GM12878 (cell line): ENCODE measurements at regions not wholly inside any gene's neighbourhood (a gene's known extent, or its start where the extent isn't known, plus 50 kb on each side); places are given as distances from the start of the nearest gene placed in this dataset.

Experiments
- ATAC-seq: fragments of 200-7000 bp; cut with Tn5 transposase; 3 replicates; pipeline ENCODE4 v1.9.1; 2020; ENCODE audit warnings: mild to moderate bottlenecking, moderate library complexity
- BruUV-seq: library from RNA; stranded (reverse); fragments of 400-500 nt; replicated peaks from 2 replicates; lab custom pipeline; 2021; lab: Mats Ljungman, UMichigan
- CTCF ChIA-PET: fragments of 300-600 bp; sonication (Branson Sonifier 250); formaldehyde crosslinking; extraction: SDS; loops from one replicate; lab custom pipeline; 2021; ENCODE audit warnings: inconsistent platforms; lab: Yijun Ruan, JAX
- POLR2A ChIA-PET: fragments of 350-600 bp; formaldehyde crosslinking; extraction: SDS; loops from one replicate; lab custom pipeline; 2021; ENCODE audit warnings: inconsistent platforms; lab: Charles Lee
- RAD21 ChIA-PET: fragments of 300-600 bp; sonication (Branson Sonifier 250); formaldehyde crosslinking; loops from one replicate; lab custom pipeline; 2023; ENCODE audit warnings: antibody characterized with exemption; ENCODE audit not compliant: unreplicated experiment; lab: Charles Lee
- SMC1A ChIA-PET: fragments of 300-600 bp; sonication (Branson Sonifier 250); formaldehyde crosslinking; loops from one replicate; lab custom pipeline; 2023; ENCODE audit not compliant: unreplicated experiment, uncharacterized antibody; lab: Charles Lee
- DNase-seq: peaks from one replicate; pipeline ENCODE4 v3.0.0-alpha.2; 2011; ENCODE audit warnings: low read depth, low spot score
- FAIRE-seq: peaks from 3 replicates; lab custom pipeline; 2011; peaks lifted over from hg19 to GRCh38; lab: Jason Lieb, UNC
- H2AFZ ChIP-seq: 2 replicates; pipeline ENCODE4 v1.6.0; 2011; ENCODE audit warnings: low read depth, low read length, control low read depth; ENCODE audit not compliant: control insufficient read depth
- H3K27ac ChIP-seq: 2 replicates; pipeline ENCODE4 v1.5.1; 2011; ENCODE audit warnings: control low read depth; ENCODE audit not compliant: control insufficient read depth, insufficient read depth
- H3K27me3 ChIP-seq, 2 experiments: replicated peaks in 1 of 2; 2 replicates each; pipeline versions ENCODE4 v1.6.0 to v1.6.1; 2011; ENCODE audit warnings: low read length in 1 of 2; ENCODE audit not compliant: control insufficient read depth in 2 of 2, insufficient read depth in 2 of 2
- H3K36me3 ChIP-seq, 2 experiments: 2 replicates each; pipeline ENCODE4 v1.5.1; 2011; ENCODE audit warnings: low read length in 1 of 2; ENCODE audit not compliant: control insufficient read depth in 2 of 2, insufficient read depth in 2 of 2
- H3K4me1 ChIP-seq: 2 replicates; pipeline ENCODE4 v1.6.1; 2011; ENCODE audit warnings: mild to moderate bottlenecking, low read length, moderate library complexity, mixed read lengths; ENCODE audit not compliant: control insufficient read depth, insufficient read depth
- H3K4me2 ChIP-seq: 2 replicates; pipeline ENCODE4 v1.6.0; 2011; ENCODE audit warnings: control low read depth; ENCODE audit not compliant: control insufficient read depth, insufficient read depth
- H3K4me3 ChIP-seq: fragments of 200-600 bp; sonication (generic); 2 replicates; pipeline ENCODE4 v1.5.1; 2016
- H3K79me2 ChIP-seq: 2 replicates; pipeline ENCODE4 v1.6.0; 2011; ENCODE audit warnings: low read length; ENCODE audit not compliant: control insufficient read depth, insufficient read depth
- H3K9ac ChIP-seq: 2 replicates; pipeline ENCODE4 v1.8.0; 2011; ENCODE audit warnings: low read length, control low read depth, mixed read lengths; ENCODE audit not compliant: control insufficient read depth, insufficient read depth
- H3K9me3 ChIP-seq: replicated peaks from 3 replicates; pipeline ENCODE4 v1.5.1; 2011; ENCODE audit warnings: mild to moderate bottlenecking, low read length; ENCODE audit not compliant: control insufficient read depth, insufficient read depth
- H4K20me1 ChIP-seq: 2 replicates; pipeline ENCODE4 v1.6.0; 2011; ENCODE audit not compliant: control insufficient read depth, insufficient read depth
- CBX3 ChIP-seq: fragments of 200-600 bp; sonication (generic); IDR thresholded peaks from 2 replicates; pipeline ENCODE4 v1.6.1; 2016; ENCODE audit warnings: low read depth, borderline replicate concordance
- ELK1 ChIP-seq: IDR thresholded peaks from 2 replicates; pipeline ENCODE4 v1.6.1; 2012; ENCODE audit warnings: low read depth, low read length, improper control_type of control experiment
- NR2F1 ChIP-seq: fragments of 450-650 bp; conservative IDR thresholded peaks from 2 replicates; pipeline ENCODE4 v1.6.1; 2017; ENCODE audit warnings: mild to moderate bottlenecking
- SMC3 ChIP-seq: IDR thresholded peaks from 2 replicates; pipeline ENCODE4 v1.6.1; 2011; ENCODE audit warnings: low read length, improper control_type of control experiment, borderline replicate concordance
- ZBTB33 ChIP-seq: fragments of 450-650 bp; IDR thresholded peaks from 2 replicates; pipeline ENCODE4 v1.6.1; 2017; ENCODE audit warnings: mild to moderate bottlenecking
- ZNF207 ChIP-seq: fragments of 450-650 bp; IDR thresholded peaks from 2 replicates; pipeline ENCODE4 v1.6.1; 2014; ENCODE audit warnings: antibody characterized with exemption, mild to moderate bottlenecking, borderline replicate concordance
- WGBS: methylation state at CpG from one replicate; pipeline ENCODE4 v1.1.6; 2016; ENCODE audit warnings: low lambda C conversion rate; ENCODE audit not compliant: insufficient replicate concordance, insufficient coverage; ENCODE audit errors: missing lambda C conversion rate; 5-methylcytosine and 5-hydroxymethylcytosine counted together
- in situ Hi-C: fragments of 300-500 bp; cut with MboI; formaldehyde crosslinking; loops from 9 replicates; pipeline ENCODE4 v1.14.3; 2018; ENCODE audit warnings: mixed read lengths
- intact Hi-C: fragments of 100-400 bp; cut with micrococcal nuclease; formaldehyde crosslinking; loops from one replicate; pipeline ENCODE4 v1.14.2; 2022; ENCODE audit not compliant: unreplicated experiment

DNA sequence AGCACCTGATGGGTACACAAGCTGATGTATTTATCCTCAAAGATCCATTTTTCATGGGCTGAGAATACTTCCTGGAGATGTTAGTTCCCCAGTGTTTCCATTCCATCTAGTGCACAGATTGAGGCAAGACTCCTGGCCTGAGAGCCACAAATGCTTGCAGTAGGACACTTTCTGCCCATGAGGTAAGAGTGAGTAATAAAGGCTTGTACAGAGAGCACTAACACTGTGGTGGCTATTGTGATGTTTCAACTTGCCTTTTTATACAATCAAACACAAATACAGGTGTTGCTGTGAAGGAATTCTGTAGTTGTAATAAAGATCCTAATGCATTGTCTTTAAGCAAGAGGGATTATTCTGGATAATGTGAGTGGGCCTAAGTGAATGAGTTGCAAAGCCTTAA is 186.1 kb upstream of the ADAMTS5 start (continued):
- TF ChIP-seq NR2F1, result no peak
- TF ChIP-seq ZNF207, result no peak
- no peak for TF ChIP-seq SMC3
- no peak for TF ChIP-seq ELK1
- TF ChIP-seq CBX3, result no peak
- TF ChIP-seq, all 136 proteins: peak for 0

DNA sequence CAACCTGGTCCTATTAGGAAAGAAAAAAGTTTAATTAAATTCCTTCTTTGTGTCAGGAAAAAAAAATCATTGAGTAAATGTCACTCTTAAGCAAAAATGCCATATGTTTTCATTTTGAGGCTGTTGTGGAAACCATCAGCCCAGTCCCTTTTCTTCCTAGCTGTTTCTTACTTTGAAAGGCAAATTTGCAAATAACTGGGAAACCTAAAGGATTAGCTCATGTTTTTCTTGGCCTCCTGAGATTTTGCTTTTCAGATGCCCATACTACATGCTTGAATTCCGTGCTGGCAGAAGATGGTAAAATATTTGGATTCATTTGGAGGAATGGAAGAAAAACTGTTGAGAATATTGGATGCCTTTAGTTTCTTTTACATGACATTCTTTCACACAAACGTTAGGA is 182.1 kb upstream of the ADAMTS5 start:
- in situ Hi-C loops, result no loop called here
- no TSS peak for BruUV-seq
- Histone ChIP-seq H3K27me3 (no peaks in the 10 kb centered on the region), H3K4me2 (no peak overlapping the region), H3K79me2 (no peaks in the 10 kb centered on the region), H4K20me1 (no peaks in the 10 kb centered on the region), H3K4me3 (no peak overlapping the region), H3K9ac (no peak overlapping the region), H3K4me1 (no peaks in the 10 kb centered on the region)
- CTCF ChIA-PET, result no interaction called here
- RAD21 ChIA-PET, result no interaction called here
- POLR2A ChIA-PET, result no interaction called here
- TF ChIP-seq ZNF207 (no peak), ZBTB33 (no peak)
- TF ChIP-seq, all 136 proteins: peak for 0
- SMC1A ChIA-PET, result no interaction called here
- Histone ChIP-seq H3K36me3 (no peaks in the 10 kb centered on the region), H2AFZ (no peak overlapping the region), H3K9me3 (no peaks in the 10 kb centered on the region; the same call in 2 of the 3 replicates), H3K27ac (no peak overlapping the region)
- FAIRE-seq (no peak), ATAC-seq (no peak), DNase-seq (no peak)
- WGBS, result 3% methylated on average over 2 of the region's 2 CpGs
- intact Hi-C loops, result no loop called here
